Left ventricle myocardium inferior (tissue), 1 donor: ENCODE measurements at regions not wholly inside any gene's neighbourhood (a gene's known extent, or its start where the extent isn't known, plus 50 kb on each side); places are given as distances from the start of the nearest gene placed in this dataset.

ENCODE experiments used
- DNase-seq: peaks from one replicate; pipeline ENCODE4 v3.0.0-alpha.2; 2020
- H3K27ac ChIP-seq: fragments of 200-600 bp; replicated peaks from 2 replicates; pipeline ENCODE4 v1.8.0; 2021
- H3K27me3 ChIP-seq: fragments of 200-600 bp; 2 replicates; pipeline ENCODE4 v1.8.0; 2021; ENCODE audit warnings: low read depth
- H3K36me3 ChIP-seq: fragments of 200-600 bp; 2 replicates; pipeline ENCODE4 v1.8.0; 2021
- H3K4me1 ChIP-seq: fragments of 200-600 bp; 2 replicates; pipeline ENCODE4 v1.8.0; 2021
- H3K4me3 ChIP-seq: fragments of 200-600 bp; 2 replicates; pipeline ENCODE4 v1.8.0; 2021; ENCODE audit warnings: mild to moderate bottlenecking, moderate library complexity
- H3K9me3 ChIP-seq: fragments of 200-600 bp; replicated peaks from 2 replicates; pipeline ENCODE4 v1.8.0; 2021
- intact Hi-C: fragments of 100-400 bp; cut with micrococcal nuclease; formaldehyde crosslinking; loops from one replicate; pipeline ENCODE4 v1.11.0; 2022
- TF ChIP-seq, protein P1 (sequence below): fragments of 200-600 bp; IDR thresholded peaks from 2 replicates; pipeline ENCODE4 v1.8.0; 2021; ENCODE audit warnings: antibody characterized with exemption, mild to moderate bottlenecking, borderline replicate concordance
- donor health status: DM: no; HTN: yes; CAD: no; lungs with severe emphysema.

DNA sequence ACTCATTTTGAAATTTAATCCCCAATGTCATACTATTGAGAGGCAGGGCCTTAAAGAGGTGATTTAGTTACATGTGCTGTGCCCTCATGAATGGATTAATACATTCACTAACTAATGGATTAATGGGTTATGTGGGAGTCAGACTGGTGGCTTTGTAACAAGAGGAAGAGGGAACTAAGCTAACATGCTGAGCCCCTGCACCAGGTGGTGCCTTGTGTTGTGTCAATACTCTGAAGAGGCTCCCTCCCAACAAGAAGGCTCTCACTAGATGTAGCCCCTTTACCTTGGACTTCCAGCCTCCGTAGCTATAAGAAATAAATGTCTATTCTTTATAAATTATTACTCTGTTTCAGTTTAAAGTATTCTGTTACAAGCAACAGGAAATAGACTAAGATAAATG, 411.9 kb upstream of the EMCN start:
- intact Hi-C loops = no loop called here
- Histone ChIP-seq H3K27ac (no peak overlapping the region), H3K27me3 (no peaks in the 10 kb centered on the region), H3K4me1 (no peaks in the 10 kb centered on the region), H3K9me3 (no peaks in the 10 kb centered on the region), H3K4me3 (no peak overlapping the region), H3K36me3 (no peaks in the 10 kb centered on the region)
- no peak for DNase-seq
- TF ChIP-seq, protein P1, sequence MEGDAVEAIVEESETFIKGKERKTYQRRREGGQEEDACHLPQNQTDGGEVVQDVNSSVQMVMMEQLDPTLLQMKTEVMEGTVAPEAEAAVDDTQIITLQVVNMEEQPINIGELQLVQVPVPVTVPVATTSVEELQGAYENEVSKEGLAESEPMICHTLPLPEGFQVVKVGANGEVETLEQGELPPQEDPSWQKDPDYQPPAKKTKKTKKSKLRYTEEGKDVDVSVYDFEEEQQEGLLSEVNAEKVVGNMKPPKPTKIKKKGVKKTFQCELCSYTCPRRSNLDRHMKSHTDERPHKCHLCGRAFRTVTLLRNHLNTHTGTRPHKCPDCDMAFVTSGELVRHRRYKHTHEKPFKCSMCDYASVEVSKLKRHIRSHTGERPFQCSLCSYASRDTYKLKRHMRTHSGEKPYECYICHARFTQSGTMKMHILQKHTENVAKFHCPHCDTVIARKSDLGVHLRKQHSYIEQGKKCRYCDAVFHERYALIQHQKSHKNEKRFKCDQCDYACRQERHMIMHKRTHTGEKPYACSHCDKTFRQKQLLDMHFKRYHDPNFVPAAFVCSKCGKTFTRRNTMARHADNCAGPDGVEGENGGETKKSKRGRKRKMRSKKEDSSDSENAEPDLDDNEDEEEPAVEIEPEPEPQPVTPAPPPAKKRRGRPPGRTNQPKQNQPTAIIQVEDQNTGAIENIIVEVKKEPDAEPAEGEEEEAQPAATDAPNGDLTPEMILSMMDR = no peak

DNA sequence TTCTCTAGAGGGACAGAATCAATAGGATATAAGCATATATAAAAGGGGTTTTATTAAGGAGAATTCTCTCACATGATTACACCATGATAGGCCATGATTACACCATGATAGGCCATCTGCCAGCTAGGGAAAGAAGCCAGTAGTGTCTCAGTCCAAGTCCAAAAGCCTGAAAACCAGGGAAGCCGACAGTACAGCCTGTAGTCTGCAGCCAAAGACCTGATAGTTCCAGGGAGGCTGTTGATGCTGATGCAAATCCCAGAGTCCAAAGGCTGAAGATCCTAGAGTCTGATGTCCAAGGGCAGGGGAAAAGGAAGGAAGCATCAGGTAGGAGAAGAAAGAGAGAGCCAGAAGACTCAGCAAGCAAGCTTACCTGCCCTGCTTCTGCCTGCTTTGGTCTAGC, 411.3 kb upstream of the EMCN start:
- H3K4me3 ChIP-seq = no peak overlapping the region
- intact Hi-C loops = no loop called here
- TF ChIP-seq, protein P1 = no peak

DNA sequence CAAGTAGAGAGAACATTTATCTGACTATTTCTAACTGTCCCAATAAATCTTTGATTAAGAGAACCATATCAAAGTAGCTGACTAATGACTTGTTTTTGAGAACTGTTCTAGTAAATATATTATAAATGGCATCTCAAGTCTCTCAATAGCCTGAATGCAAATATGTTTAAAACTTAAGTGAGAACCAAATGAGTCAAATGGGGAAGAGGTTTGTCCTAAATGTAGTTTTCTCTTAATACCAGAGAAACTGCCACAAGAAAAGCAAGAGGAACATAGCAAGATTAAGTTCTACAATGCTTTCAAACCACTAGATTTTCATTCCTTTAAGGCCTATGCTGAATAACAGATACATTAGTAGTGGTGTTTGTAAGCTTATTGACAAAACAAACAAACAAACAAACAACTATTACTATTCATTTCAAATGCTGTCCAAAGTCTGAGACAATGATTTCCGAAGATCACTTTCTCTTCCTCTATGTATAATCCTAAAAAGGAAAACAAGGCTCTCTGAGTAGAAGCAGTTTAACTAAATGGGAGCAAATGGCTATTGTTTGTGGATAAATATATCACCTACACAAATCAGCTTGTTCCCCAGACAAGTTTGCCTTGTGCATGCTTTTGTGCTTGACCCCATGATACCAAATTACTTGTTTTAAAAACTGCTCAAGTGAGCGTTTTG, 408.4 kb upstream of the EMCN start:
- H3K27me3 ChIP-seq = no peaks in the 10 kb centered on the region
- no peak for DNase-seq
- intact Hi-C loops = no loop called here
- H3K4me1 ChIP-seq = no peaks in the 10 kb centered on the region
- H3K27ac ChIP-seq = no peak overlapping the region
- TF ChIP-seq, protein P1 = no peak
- no peaks in the 10 kb centered on the region for H3K36me3 ChIP-seq
- H3K4me3 ChIP-seq = no peak overlapping the region
- peaks cover 16% of the 10 kb centered on the region for H3K9me3 ChIP-seq

More for the DNA sequence above, 411.3 kb upstream of the EMCN start:
- Histone ChIP-seq H3K36me3 (no peaks in the 10 kb centered on the region), H3K27me3 (no peaks in the 10 kb centered on the region), H3K27ac (no peak overlapping the region), H3K4me1 (no peaks in the 10 kb centered on the region), H3K9me3 (peaks cover 2% of the 10 kb centered on the region)
- no peak for DNase-seq

DNA sequence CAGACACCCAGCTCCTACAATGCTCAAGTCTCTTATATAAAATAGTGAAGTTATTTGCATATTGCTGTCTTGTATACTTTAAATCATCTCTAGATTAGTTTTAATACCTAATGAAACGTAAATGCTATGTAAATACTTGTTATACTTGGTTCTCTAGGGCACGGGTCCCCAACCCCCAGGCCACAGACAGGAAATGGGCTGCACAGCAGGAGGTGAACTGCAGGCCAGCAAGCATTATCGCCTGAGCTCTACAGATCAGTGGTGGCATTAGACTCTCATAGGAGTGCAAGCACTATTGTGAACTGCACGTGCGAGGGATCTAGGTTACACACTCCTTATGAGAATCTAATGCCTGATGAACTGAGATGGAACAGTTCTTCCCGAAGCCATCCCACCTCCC, 395.9 kb upstream of the EMCN start:
- no peaks in the 10 kb centered on the region for H3K36me3 ChIP-seq
- H3K27me3 ChIP-seq = no peaks in the 10 kb centered on the region

DNA sequence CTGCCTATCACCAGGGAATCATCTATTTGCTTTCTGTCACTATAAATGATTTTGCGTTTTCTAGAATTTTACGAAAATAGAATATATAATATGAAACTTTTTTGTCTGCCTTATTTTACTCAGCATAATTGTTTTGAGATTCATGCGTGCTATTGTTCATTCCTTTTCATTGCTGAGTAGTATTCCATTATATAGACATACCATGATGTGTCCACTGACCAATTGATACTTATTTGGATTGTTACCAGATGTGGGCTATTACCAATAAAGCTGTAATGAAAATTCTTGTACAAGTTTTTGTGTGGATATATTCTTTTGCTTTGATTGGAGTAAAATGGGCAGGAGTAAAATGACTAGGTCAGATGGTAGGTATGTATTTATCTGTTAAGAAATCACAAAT, 390.7 kb upstream of the EMCN start:
- TF ChIP-seq, protein P1 = no peak
- Histone ChIP-seq H3K4me1 (no peaks in the 10 kb centered on the region), H3K9me3 (peaks cover 7% of the 10 kb centered on the region), H3K27ac (no peak overlapping the region), H3K4me3 (no peak overlapping the region), H3K27me3 (no peaks in the 10 kb centered on the region), H3K36me3 (no peaks in the 10 kb centered on the region)
- DNase-seq = no peak
- intact Hi-C loops = no loop called here

More for the DNA sequence above, 395.9 kb upstream of the EMCN start:
- DNase-seq = no peak
- Histone ChIP-seq H3K27ac (no peak overlapping the region), H3K4me3 (no peak overlapping the region), H3K4me1 (no peaks in the 10 kb centered on the region), H3K9me3 (peaks cover 10% of the 10 kb centered on the region)
- TF ChIP-seq, protein P1 = no peak
- intact Hi-C loops = no loop called here
